ENCODE measurements at regions not wholly inside any gene's neighbourhood (a gene's known extent, or its start where the extent isn't known, plus 50 kb on each side); places are given as distances from the start of the nearest gene placed in this dataset.
"Not testable (repeated sequence)": the region's sequence is repeated elsewhere in the genome, so short reads cannot be mapped to it uniquely, and the experiment has no call there.

- no peaks in the 10 kb centered on the region for H3K27me3 ChIP-seq
- no peaks in the 10 kb centered on the region for H3K36me3 ChIP-seq
- no peak overlapping the region for H3K27ac ChIP-seq
- 83 to 87% methylated on average over 7 of the region's 7 CpGs for WGBS, 2 donors
- no peak overlapping the region for H3K4me3 ChIP-seq
- ATAC-seq (ENCODE audit: low FRiP score in 2 of 2) (no peak), DNase-seq (no peak)
- H3K4me1 ChIP-seq: no peaks in the 10 kb centered on the region
- TF ChIP-seq CTCF (IDR thresholded peaks at IDR 0.05) (no peak), POLR2AphosphoS5 (IDR thresholded peaks at IDR 0.05) (no peak), POLR2A (IDR thresholded peaks at IDR 0.05) (no peak), EP300 (IDR thresholded peaks at IDR 0.05) (no peak)
- H3K9me3 ChIP-seq: no peaks in the 10 kb centered on the region
Measured at GRCh38 chr9:2385746-2386145, 235.8 kb upstream of the VLDLR start.

GRCh38 chr9:2386566-2386965 lies 235.0 kb upstream of the VLDLR start:
- Histone ChIP-seq H3K9me3 (no peaks in the 10 kb centered on the region), H3K4me1 (no peaks in the 10 kb centered on the region), H3K27me3 (no peaks in the 10 kb centered on the region), H3K27ac (no peak overlapping the region), H3K4me3 (no peak overlapping the region), H3K36me3 (no peaks in the 10 kb centered on the region)
- ATAC-seq (ENCODE audit: low FRiP score in 2 of 2) (no peak), DNase-seq (no peak)
- TF ChIP-seq POLR2A (IDR thresholded peaks at IDR 0.05) (no peak), POLR2AphosphoS5 (IDR thresholded peaks at IDR 0.05) (no peak), EP300 (IDR thresholded peaks at IDR 0.05) (no peak), CTCF (IDR thresholded peaks at IDR 0.05) (no peak)

GRCh38 chr9:2387166-2387565 lies 234.4 kb upstream of the VLDLR start:
- Histone ChIP-seq H3K36me3 (no peaks in the 10 kb centered on the region), H3K27me3 (no peaks in the 10 kb centered on the region), H3K4me3 (no peak overlapping the region), H3K4me1 (no peaks in the 10 kb centered on the region), H3K27ac (no peak overlapping the region), H3K9me3 (no peaks in the 10 kb centered on the region)
- no peak for TF ChIP-seq POLR2AphosphoS5 (IDR thresholded peaks at IDR 0.05)
- no peak for TF ChIP-seq EP300 (IDR thresholded peaks at IDR 0.05)
- no peak for TF ChIP-seq CTCF (IDR thresholded peaks at IDR 0.05)
- no peak for TF ChIP-seq POLR2A (IDR thresholded peaks at IDR 0.05)
- DNase-seq: no peak
- no peak for ATAC-seq (ENCODE audit: low FRiP score in 2 of 2)
- WGBS, 2 donors: 75 to 78% methylated on average over 4 of the region's 4 CpGs

GRCh38 chr9:2389404-2389803 lies 232.2 kb upstream of the VLDLR start:
- H3K4me1 ChIP-seq: no peaks in the 10 kb centered on the region
- H3K36me3 ChIP-seq: no peaks in the 10 kb centered on the region
- ATAC-seq (ENCODE audit: low FRiP score in 2 of 2): no peak
- no peak overlapping the region for H3K27ac ChIP-seq
- no peaks in the 10 kb centered on the region for H3K27me3 ChIP-seq
- H3K4me3 ChIP-seq: no peak overlapping the region
- no peaks in the 10 kb centered on the region for H3K9me3 ChIP-seq
- TF ChIP-seq POLR2AphosphoS5 (IDR thresholded peaks at IDR 0.05) (no peak), CTCF (IDR thresholded peaks at IDR 0.05) (no peak), EP300 (IDR thresholded peaks at IDR 0.05) (no peak), POLR2A (IDR thresholded peaks at IDR 0.05) (no peak)
- DNase-seq: no peak

- no peak for ATAC-seq (ENCODE audit: low FRiP score in 2 of 2)
- H3K36me3 ChIP-seq: no peaks in the 10 kb centered on the region
- H3K27ac ChIP-seq: no peak overlapping the region
- H3K4me1 ChIP-seq: no peaks in the 10 kb centered on the region
- TF ChIP-seq POLR2AphosphoS5 (IDR thresholded peaks at IDR 0.05) (no peak), CTCF (IDR thresholded peaks at IDR 0.05) (no peak), POLR2A (IDR thresholded peaks at IDR 0.05) (no peak), EP300 (IDR thresholded peaks at IDR 0.05) (no peak)
- no peaks in the 10 kb centered on the region for H3K9me3 ChIP-seq
- 83 to 89% methylated on average over 4 of the region's 4 CpGs for WGBS, 2 donors
- DNase-seq: no peak
- H3K27me3 ChIP-seq: no peaks in the 10 kb centered on the region
- no peak overlapping the region for H3K4me3 ChIP-seq
Measured at GRCh38 chr9:2390028-2390427, 231.6 kb upstream of the VLDLR start.

- H3K27ac ChIP-seq; H3K27me3 ChIP-seq; H3K4me1 ChIP-seq; H3K36me3 ChIP-seq; H3K9me3 ChIP-seq; H3K4me3 ChIP-seq; ATAC-seq (ENCODE audit: low FRiP score in 2 of 2); DNase-seq: not testable (repeated sequence)
Measured at GRCh38 chr9:2391509-2392132, 230.0 kb upstream of the VLDLR start.

- ATAC-seq (ENCODE audit: low FRiP score in 2 of 2); H3K9me3 ChIP-seq; H3K27ac ChIP-seq; H3K36me3 ChIP-seq; DNase-seq; H3K27me3 ChIP-seq; H3K4me3 ChIP-seq; H3K4me1 ChIP-seq: not testable (repeated sequence)
Measured at GRCh38 chr9:2394087-2394741, 227.4 kb upstream of the VLDLR start.

All from upper lobe of left lung (tissue), 6 donors.